K562 (cell line): ENCODE measurements at regions not wholly inside any gene's neighbourhood (a gene's known extent, or its start where the extent isn't known, plus 50 kb on each side); places are given as distances from the start of the nearest gene placed in this dataset.
"Not testable (repeated sequence)": the region's sequence is repeated elsewhere in the genome, so short reads cannot be mapped to it uniquely, and the experiment has no call there.

Source experiments
- ATAC-seq: fragments of 200-7000 bp; cut with Tn5 transposase; 3 replicates; pipeline ENCODE4 v1.9.1; 2020; ENCODE audit warnings: moderate library complexity
- BruUV-seq: library from RNA; stranded (reverse); fragments of 400-500 nt; replicated peaks from 2 replicates; lab custom pipeline; 2021; lab: Mats Ljungman, UMichigan
- CTCF ChIA-PET: fragments of 300-600 bp; formaldehyde crosslinking; extraction: SDS; loops from one replicate; lab custom pipeline; 2021; ENCODE audit warnings: low intra/inter-chr PET ratio; lab: Yijun Ruan, JAX
- POLR2A ChIA-PET: fragments of 300-600, 350-650 bp; sonication (Branson Sonifier 250); formaldehyde crosslinking; extraction: SDS; loops from one replicate; lab custom pipeline; 2021; ENCODE audit warnings: antibody characterized with exemption, inconsistent platforms; lab: Yijun Ruan, JAX
- DNase-seq, 4 experiments: peaks; one replicate each; pipeline versions ENCODE4 v3.0.0 to v3.0.0-alpha.2; 2011 to 2018; ENCODE audit warnings: low spot score in 3 of 4, mixed read lengths in 3 of 4; ENCODE audit errors: extremely low read depth in 1 of 4
- FAIRE-seq: peaks from 2 replicates; lab custom pipeline; 2011; peaks lifted over from hg19 to GRCh38; lab: Jason Lieb, UNC
- H2AFZ ChIP-seq: 2 replicates; pipeline ENCODE4 v1.6.0; 2011; ENCODE audit warnings: low read depth, low read length, control low read depth, inconsistent platforms
- H3K27ac ChIP-seq: fragments of 200-600 bp; 3 replicates; pipeline ENCODE4 v1.8.0; 2011; ENCODE audit warnings: low read depth, mild to moderate bottlenecking, control low read depth, inconsistent platforms, low read length, moderate library complexity, mixed read lengths; ENCODE audit errors: extremely low read depth
- H3K27me3 ChIP-seq, 2 experiments: fragments of 300-600 bp in 1 of 2; 2 replicates in 1 of 2; 3 replicates in 1 of 2; pipeline versions ENCODE4 v1.6.0 to v1.8.0; 2011; ENCODE audit warnings: inconsistent platforms in 2 of 2, low read length in 2 of 2, mild to moderate bottlenecking in 1 of 2, mixed read lengths in 1 of 2, moderate library complexity in 1 of 2; ENCODE audit not compliant: control insufficient read depth in 2 of 2, insufficient read depth in 2 of 2
- H3K36me3 ChIP-seq: fragments of 300-600 bp; 3 replicates; pipeline ENCODE4 v1.8.0; 2011; ENCODE audit warnings: mild to moderate bottlenecking, low read length, inconsistent platforms; ENCODE audit not compliant: control insufficient read depth, insufficient read depth
- H3K4me1 ChIP-seq, 2 experiments: fragments of 200-600 bp in 1 of 2; replicated peaks in 1 of 2; 2 replicates in 1 of 2; 3 replicates in 1 of 2; pipeline versions ENCODE4 v1.5.1 to v1.8.0; 2011; ENCODE audit warnings: inconsistent platforms in 2 of 2, low read length in 2 of 2, mild to moderate bottlenecking in 1 of 2, mixed read lengths in 1 of 2, moderate library complexity in 1 of 2; ENCODE audit not compliant: control insufficient read depth in 2 of 2, insufficient read depth in 2 of 2
- H3K4me2 ChIP-seq: 2 replicates; pipeline ENCODE4 v1.6.1; 2011; ENCODE audit warnings: low read length, control low read depth, inconsistent platforms, mixed read lengths; ENCODE audit not compliant: insufficient read depth
- H3K4me3 ChIP-seq: fragments of 200-600 bp; sonication (generic), shearing (Covaris generic); 2 replicates; pipeline ENCODE4 v1.5.1; 2016; ENCODE audit warnings: control low read depth, inconsistent platforms
- H3K79me2 ChIP-seq: fragments of 200-600 bp; 3 replicates; pipeline ENCODE4 v1.8.0; 2011; ENCODE audit warnings: low read length, inconsistent platforms; ENCODE audit not compliant: control insufficient read depth, insufficient read depth
- H3K9ac ChIP-seq, 2 experiments: 2 replicates each; pipeline versions ENCODE4 v1.6.0 to v1.6.1; 2011; ENCODE audit warnings: low read depth in 2 of 2, low read length in 2 of 2, control low read depth in 1 of 2, inconsistent platforms in 1 of 2, mild to moderate bottlenecking in 1 of 2, mixed read lengths in 1 of 2; ENCODE audit not compliant: insufficient read depth in 1 of 2
- H3K9me1 ChIP-seq: one replicate; pipeline ENCODE4 v1.6.0; 2011; ENCODE audit warnings: inconsistent platforms, mild to moderate bottlenecking, low read length, moderate library complexity; ENCODE audit not compliant: control insufficient read depth, insufficient read depth
- H3K9me3 ChIP-seq: replicated peaks from 2 replicates; pipeline ENCODE4 v1.5.1; 2011; ENCODE audit warnings: low read depth, low read length, inconsistent platforms; ENCODE audit not compliant: control insufficient read depth, insufficient read depth
- H4K20me1 ChIP-seq: replicated peaks from 2 replicates; pipeline ENCODE4 v1.6.1; 2011; ENCODE audit warnings: low read length, inconsistent platforms, mixed read lengths; ENCODE audit not compliant: control insufficient read depth, insufficient read depth
- GATAD2B ChIP-seq: fragments of 450-650 bp; IDR thresholded peaks from 2 replicates; pipeline ENCODE4 v1.6.1; 2017; ENCODE audit warnings: mild to moderate bottlenecking, borderline replicate concordance
- NFIC ChIP-seq: fragments of 450-650 bp; IDR thresholded peaks from 2 replicates; pipeline ENCODE4 v1.6.1; 2017; ENCODE audit warnings: mild to moderate bottlenecking, inconsistent platforms
- NFIX ChIP-seq: fragments of 250-450 bp; sonication (Bioruptor Pico); IDR thresholded peaks from 2 replicates; pipeline ENCODE4 v1.4.0; 2020; ENCODE audit warnings: low read depth, mild to moderate bottlenecking, moderate library complexity
- RREB1 ChIP-seq: fragments of 250-450 bp; sonication (Bioruptor Pico); IDR thresholded peaks from 2 replicates; pipeline ENCODE4 v1.4.0; 2020
- UBTF ChIP-seq, 2 experiments: IDR thresholded peaks; 2 replicates each; pipeline ENCODE4 v1.6.1; 2012; ENCODE audit warnings: improper control_type of control experiment in 2 of 2, low read depth in 2 of 2, low read length in 2 of 2, borderline replicate concordance in 1 of 2
- WGBS: fragments of 100-300 bp; shearing (Covaris generic); methylation state at CpG from one replicate; pipeline ENCODE4 v1.1.6; 2016; ENCODE audit warnings: low coverage, mixed read lengths; ENCODE audit not compliant: insufficient coverage; ENCODE audit errors: missing lambda C conversion rate; 5-methylcytosine and 5-hydroxymethylcytosine counted together
- in situ Hi-C: fragments of 300-500 bp; cut with MboI; formaldehyde crosslinking; loops from 4 replicates; pipeline ENCODE4 v1.15.0; 2018; ENCODE audit warnings: inconsistent platforms, mixed read lengths
- intact Hi-C: fragments of 100-400 bp; cut with micrococcal nuclease; formaldehyde crosslinking; loops from 2 replicates; pipeline ENCODE4 v1.14.2; 2022

GRCh38 chr3:13733726-13734125, 146.1 kb downstream of the WNT7A start:
- intact Hi-C loops, H4K20me1 ChIP-seq, H3K27me3 ChIP-seq, CTCF ChIA-PET, H3K9me3 ChIP-seq, H2AFZ ChIP-seq, H3K9ac ChIP-seq, DNase-seq, H3K4me1 ChIP-seq, H3K4me3 ChIP-seq, H3K9me1 ChIP-seq, H3K79me2 ChIP-seq: not testable (repeated sequence)
- WGBS = 0% methylated on average over 1 of the region's 1 CpG
- peak; percentile 60 for TF ChIP-seq NFIX (CRISPR knock-in tag)
- peak; percentile 86 for TF ChIP-seq NFIC
- TF ChIP-seq, all 486 proteins: peak for 2; not testable (repeated sequence) for 484
- ATAC-seq, H3K36me3 ChIP-seq, in situ Hi-C loops, H3K4me2 ChIP-seq, FAIRE-seq, H3K27ac ChIP-seq, BruUV-seq: not testable (repeated sequence)
- POLR2A ChIA-PET = interaction anchor here (1.4 kb wide), 1 partner anchor 8 kb away, joined by 4 read pairs; no protein-coding TSS in a partner anchor

- Histone ChIP-seq H3K9ac (no peak overlapping the region), H3K9me1 (no peaks in the 10 kb centered on the region), H3K4me1 (no peaks in the 10 kb centered on the region), H3K4me3 (no peak overlapping the region), H3K36me3 (no peaks in the 10 kb centered on the region), H3K27ac (no peak overlapping the region), H3K9me3 (no peaks in the 10 kb centered on the region), H3K27me3 (no peaks in the 10 kb centered on the region), H3K79me2 (no peaks in the 10 kb centered on the region), H4K20me1 (no peaks in the 10 kb centered on the region), H2AFZ (no peak overlapping the region), H3K4me2 (no peak overlapping the region)
- ChIA-PET POLR2A (no interaction called here), CTCF (no interaction called here)
- in situ Hi-C loops (no loop called here), intact Hi-C loops (no loop called here)
- ATAC-seq = no peak
- FAIRE-seq = no peak
- BruUV-seq = no TSS peak
- 2% methylated on average over 2 of the region's 2 CpGs for WGBS
- DNase-seq = no peak
- TF ChIP-seq GATAD2B (no peak), UBTF (IDR thresholded peaks at IDR 0.05; ENCODE audit: borderline replicate concordance in 1 of 2, low read depth in 2 of 2, low read length in 2 of 2) (no peak), RREB1 (CRISPR knock-in tag) (no peak)
These were observed 151.4 kb downstream of the WNT7A start for GRCh38 chr3:13728487-13728886.
